ENCODE measurements at regions not wholly inside any gene's neighbourhood (a gene's known extent, or its start where the extent isn't known, plus 50 kb on each side); places are given as distances from the start of the nearest gene placed in this dataset.

DNA sequence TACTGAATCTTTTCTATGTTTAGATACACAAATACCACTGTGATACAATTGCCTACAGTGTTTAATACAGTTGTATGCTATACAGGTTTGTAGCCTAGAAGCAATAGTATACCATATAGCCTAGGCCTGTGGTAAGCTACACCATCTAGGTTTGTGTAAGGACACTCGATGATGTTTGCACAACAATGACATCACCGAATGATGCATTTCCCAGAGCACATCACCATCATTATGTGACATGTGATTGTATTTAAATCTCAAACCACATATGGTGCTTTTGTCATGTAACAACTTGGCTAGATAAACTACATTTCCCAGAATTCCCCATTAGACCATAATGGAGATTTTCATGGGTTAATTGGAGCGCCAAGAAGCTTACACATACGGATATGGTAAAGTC is 128.4 kb upstream of the CPNE8 start:
- H4K20me1 ChIP-seq (ENCODE audit: control insufficient read depth, insufficient read depth, low read length, poor library complexity, severe bottlenecking): no peaks in the 10 kb centered on the region
- H3K4me3 ChIP-seq (ENCODE audit: control extremely low read depth in 1 of 5, extremely low read depth in 1 of 5, insufficient read depth in 1 of 5, low read depth in 2 of 5, low read length in 4 of 5): no peak overlapping the region
- H3K36me3 ChIP-seq (replicated peaks in 1 of 2; ENCODE audit: control extremely low read depth in 1 of 2, control insufficient read depth in 1 of 2, extremely low read depth in 1 of 2, insufficient read depth in 2 of 2, low read length in 1 of 2): no peaks in the 10 kb centered on the region
- no peak overlapping the region for H2AFZ ChIP-seq (ENCODE audit: insufficient read depth, low read depth, low read length, poor library complexity, severe bottlenecking)
- no peak overlapping the region for H3K27ac ChIP-seq (ENCODE audit: low read length in 2 of 2)
- WGBS (ENCODE audit: insufficient coverage): no CpG with 5 or more reads among the region's 4 CpGs
- no peak for DNase-seq
- H3K27me3 Mint-ChIP-seq: no peaks in the 10 kb centered on the region
- CTCF ChIA-PET: no interaction called here
- H3K9ac ChIP-seq (ENCODE audit: low read length): no peak overlapping the region
- no peaks in the 10 kb centered on the region for H3K9me3 ChIP-seq (ENCODE audit: control extremely low read depth in 1 of 3, control insufficient read depth in 2 of 3, insufficient read depth in 1 of 3, low read length in 2 of 3)
- H3K4me1 ChIP-seq (ENCODE audit: control insufficient read depth in 2 of 2, insufficient read depth in 2 of 2, low read length in 2 of 2): no peaks in the 10 kb centered on the region
- no peaks in the 10 kb centered on the region for H3K79me2 ChIP-seq (ENCODE audit: control insufficient read depth, insufficient read depth, low read length)
- no peaks in the 10 kb centered on the region for H3K9me3 Mint-ChIP-seq (ENCODE audit: insufficient read depth)
- no peaks in the 10 kb centered on the region for H3K4me1 Mint-ChIP-seq
- TF ChIP-seq, protein P1, sequence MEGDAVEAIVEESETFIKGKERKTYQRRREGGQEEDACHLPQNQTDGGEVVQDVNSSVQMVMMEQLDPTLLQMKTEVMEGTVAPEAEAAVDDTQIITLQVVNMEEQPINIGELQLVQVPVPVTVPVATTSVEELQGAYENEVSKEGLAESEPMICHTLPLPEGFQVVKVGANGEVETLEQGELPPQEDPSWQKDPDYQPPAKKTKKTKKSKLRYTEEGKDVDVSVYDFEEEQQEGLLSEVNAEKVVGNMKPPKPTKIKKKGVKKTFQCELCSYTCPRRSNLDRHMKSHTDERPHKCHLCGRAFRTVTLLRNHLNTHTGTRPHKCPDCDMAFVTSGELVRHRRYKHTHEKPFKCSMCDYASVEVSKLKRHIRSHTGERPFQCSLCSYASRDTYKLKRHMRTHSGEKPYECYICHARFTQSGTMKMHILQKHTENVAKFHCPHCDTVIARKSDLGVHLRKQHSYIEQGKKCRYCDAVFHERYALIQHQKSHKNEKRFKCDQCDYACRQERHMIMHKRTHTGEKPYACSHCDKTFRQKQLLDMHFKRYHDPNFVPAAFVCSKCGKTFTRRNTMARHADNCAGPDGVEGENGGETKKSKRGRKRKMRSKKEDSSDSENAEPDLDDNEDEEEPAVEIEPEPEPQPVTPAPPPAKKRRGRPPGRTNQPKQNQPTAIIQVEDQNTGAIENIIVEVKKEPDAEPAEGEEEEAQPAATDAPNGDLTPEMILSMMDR (IDR thresholded peaks at IDR 0.05): no peak
- TF ChIP-seq EZH2 (IDR thresholded peaks at IDR 0.05; ENCODE audit: borderline replicate concordance, insufficient read depth, low read depth, low read length, poor library complexity, severe bottlenecking): no peak
- H3K4me3 Mint-ChIP-seq: no peak overlapping the region
- no peak overlapping the region for H3K4me2 ChIP-seq (replicated peaks; ENCODE audit: low read depth, low read length, poor library complexity, severe bottlenecking)
- no peak for ATAC-seq (ENCODE audit: low read depth)
- POLR2A ChIA-PET: no interaction called here
- intact Hi-C loops (cut with micrococcal nuclease): no loop called here
- H3K27ac Mint-ChIP-seq: no peak overlapping the region
- H3K27me3 ChIP-seq (replicated peaks in 1 of 4; ENCODE audit: control extremely low read depth in 1 of 4, control insufficient read depth in 3 of 4, insufficient read depth in 4 of 4, low read length in 3 of 4): no peaks in the 10 kb centered on the region

DNA sequence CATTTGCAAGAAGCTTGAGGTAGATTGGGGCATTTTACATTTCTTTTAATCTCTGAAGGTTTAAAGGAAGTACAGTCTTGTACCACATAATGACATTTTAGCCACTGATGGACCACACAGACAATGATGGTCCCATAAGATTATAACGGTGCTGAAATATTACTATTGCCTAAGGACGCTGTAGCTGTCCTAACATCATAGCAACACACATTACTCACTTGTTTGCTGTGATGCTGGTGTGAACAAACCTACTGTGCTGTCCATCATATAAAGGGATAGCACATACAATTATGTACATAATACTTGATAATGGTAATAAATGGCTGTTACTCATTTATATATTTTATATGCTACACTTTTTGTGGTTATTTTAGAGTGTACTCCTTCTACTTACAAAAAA is 127.1 kb upstream of the CPNE8 start:
- Histone ChIP-seq H3K9ac (ENCODE audit: low read length) (no peak overlapping the region), H3K9me3 (ENCODE audit: control extremely low read depth in 1 of 3, control insufficient read depth in 2 of 3, insufficient read depth in 1 of 3, low read length in 2 of 3) (no peaks in the 10 kb centered on the region), H3K27me3 (replicated peaks in 1 of 4; ENCODE audit: control extremely low read depth in 1 of 4, control insufficient read depth in 3 of 4, insufficient read depth in 4 of 4, low read length in 3 of 4) (no peaks in the 10 kb centered on the region), H3K79me2 (ENCODE audit: control insufficient read depth, insufficient read depth, low read length) (no peaks in the 10 kb centered on the region), H4K20me1 (ENCODE audit: control insufficient read depth, insufficient read depth, low read length, poor library complexity, severe bottlenecking) (no peaks in the 10 kb centered on the region), H3K4me3 (ENCODE audit: control extremely low read depth in 1 of 5, extremely low read depth in 1 of 5, insufficient read depth in 1 of 5, low read depth in 2 of 5, low read length in 4 of 5) (no peak overlapping the region), H2AFZ (ENCODE audit: insufficient read depth, low read depth, low read length, poor library complexity, severe bottlenecking) (no peak overlapping the region), H3K4me2 (replicated peaks; ENCODE audit: low read depth, low read length, poor library complexity, severe bottlenecking) (no peak overlapping the region), H3K4me1 (ENCODE audit: control insufficient read depth in 2 of 2, insufficient read depth in 2 of 2, low read length in 2 of 2) (no peaks in the 10 kb centered on the region), H3K36me3 (replicated peaks in 1 of 2; ENCODE audit: control extremely low read depth in 1 of 2, control insufficient read depth in 1 of 2, extremely low read depth in 1 of 2, insufficient read depth in 2 of 2, low read length in 1 of 2) (no peaks in the 10 kb centered on the region), H3K27ac (ENCODE audit: low read length in 2 of 2) (no peak overlapping the region)
- ChIA-PET POLR2A (no interaction called here), CTCF (no interaction called here)
- ATAC-seq (ENCODE audit: low read depth) (no peak), DNase-seq (no peak)
- no CpG with 5 or more reads among the region's 2 CpGs for WGBS (ENCODE audit: insufficient coverage)
- Mint-ChIP-seq H3K4me3 (no peak overlapping the region), H3K27ac (no peak overlapping the region), H3K9me3 (ENCODE audit: insufficient read depth) (no peaks in the 10 kb centered on the region), H3K4me1 (no peaks in the 10 kb centered on the region), H3K27me3 (no peaks in the 10 kb centered on the region)
- TF ChIP-seq EZH2 (IDR thresholded peaks at IDR 0.05; ENCODE audit: borderline replicate concordance, insufficient read depth, low read depth, low read length, poor library complexity, severe bottlenecking): no peak
- TF ChIP-seq, protein P1 (IDR thresholded peaks at IDR 0.05): no peak
- intact Hi-C loops (cut with micrococcal nuclease): no loop called here
